ENCODE measurements at regions not wholly inside any gene's neighbourhood (a gene's known extent, or its start where the extent isn't known, plus 50 kb on each side); places are given as distances from the start of the nearest gene placed in this dataset.
A peak's percentile ranks its signal among the peaks of the same experiment; 100 is the strongest.

DNA sequence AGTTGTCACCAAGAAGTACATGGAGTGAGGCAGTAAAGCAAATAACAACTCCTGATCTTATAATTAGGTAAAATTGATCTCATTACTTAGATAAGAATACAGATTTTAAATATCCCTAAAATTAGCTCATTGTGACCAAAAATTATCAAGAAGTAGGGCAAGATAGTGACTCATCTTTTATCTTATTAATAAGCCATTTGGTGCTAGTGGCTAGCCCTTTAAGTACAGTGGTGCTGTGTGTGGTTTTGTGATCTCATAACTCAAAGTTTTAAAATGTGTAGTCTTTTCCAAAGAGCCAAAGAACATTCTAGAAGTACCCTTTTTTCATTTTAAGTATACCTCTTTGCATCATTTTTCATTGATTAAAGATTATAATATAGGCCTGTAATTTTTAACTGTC lies 569.4 kb upstream of the SETBP1 start:
- Histone ChIP-seq H3K9ac (ENCODE audit: low read depth in 2 of 2, low read length in 2 of 2) (no peak overlapping the region), H3K27ac (no peak overlapping the region), H3K4me3 (no peak overlapping the region), H3K4me1 (no peaks in the 10 kb centered on the region), H3K27me3 (no peaks in the 10 kb centered on the region), H3K9me3 (no peaks in the 10 kb centered on the region), H3K36me3 (no peaks in the 10 kb centered on the region)
- intact Hi-C loops (cut with DNase I): no loop called here
- TF ChIP-seq, protein P1, sequence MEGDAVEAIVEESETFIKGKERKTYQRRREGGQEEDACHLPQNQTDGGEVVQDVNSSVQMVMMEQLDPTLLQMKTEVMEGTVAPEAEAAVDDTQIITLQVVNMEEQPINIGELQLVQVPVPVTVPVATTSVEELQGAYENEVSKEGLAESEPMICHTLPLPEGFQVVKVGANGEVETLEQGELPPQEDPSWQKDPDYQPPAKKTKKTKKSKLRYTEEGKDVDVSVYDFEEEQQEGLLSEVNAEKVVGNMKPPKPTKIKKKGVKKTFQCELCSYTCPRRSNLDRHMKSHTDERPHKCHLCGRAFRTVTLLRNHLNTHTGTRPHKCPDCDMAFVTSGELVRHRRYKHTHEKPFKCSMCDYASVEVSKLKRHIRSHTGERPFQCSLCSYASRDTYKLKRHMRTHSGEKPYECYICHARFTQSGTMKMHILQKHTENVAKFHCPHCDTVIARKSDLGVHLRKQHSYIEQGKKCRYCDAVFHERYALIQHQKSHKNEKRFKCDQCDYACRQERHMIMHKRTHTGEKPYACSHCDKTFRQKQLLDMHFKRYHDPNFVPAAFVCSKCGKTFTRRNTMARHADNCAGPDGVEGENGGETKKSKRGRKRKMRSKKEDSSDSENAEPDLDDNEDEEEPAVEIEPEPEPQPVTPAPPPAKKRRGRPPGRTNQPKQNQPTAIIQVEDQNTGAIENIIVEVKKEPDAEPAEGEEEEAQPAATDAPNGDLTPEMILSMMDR (IDR thresholded peaks at IDR 0.05): no peak
- DNase-seq: no peak

DNA sequence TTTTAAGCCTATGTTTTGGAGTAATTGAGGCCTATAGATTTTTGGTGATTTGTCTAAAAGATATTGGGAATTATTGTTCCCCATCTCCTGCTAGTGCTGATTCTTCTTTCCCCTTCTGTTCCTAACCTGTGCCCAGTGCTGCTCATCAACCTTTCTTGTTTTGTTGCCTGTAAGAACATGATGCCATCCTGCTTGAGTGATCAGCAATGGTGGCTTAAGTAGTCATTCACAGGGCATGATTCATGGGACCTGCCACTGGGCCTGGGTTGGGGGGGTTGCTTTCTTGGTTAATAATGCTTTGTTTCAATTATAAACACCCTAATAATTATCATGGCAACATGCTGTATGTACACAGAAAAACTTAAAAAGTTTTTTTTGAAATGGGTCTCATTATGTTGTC lies 562.9 kb upstream of the SETBP1 start:
- DNase-seq: no peak
- Histone ChIP-seq H3K27me3 (no peaks in the 10 kb centered on the region), H3K36me3 (no peaks in the 10 kb centered on the region), H3K9ac (ENCODE audit: low read depth in 2 of 2, low read length in 2 of 2) (no peak overlapping the region), H3K4me3 (no peak overlapping the region), H3K9me3 (no peaks in the 10 kb centered on the region), H3K27ac (no peak overlapping the region), H3K4me1 (no peaks in the 10 kb centered on the region)
- TF ChIP-seq, protein P1 (IDR thresholded peaks at IDR 0.05): no peak
- intact Hi-C loops (cut with DNase I): no loop called here

DNA sequence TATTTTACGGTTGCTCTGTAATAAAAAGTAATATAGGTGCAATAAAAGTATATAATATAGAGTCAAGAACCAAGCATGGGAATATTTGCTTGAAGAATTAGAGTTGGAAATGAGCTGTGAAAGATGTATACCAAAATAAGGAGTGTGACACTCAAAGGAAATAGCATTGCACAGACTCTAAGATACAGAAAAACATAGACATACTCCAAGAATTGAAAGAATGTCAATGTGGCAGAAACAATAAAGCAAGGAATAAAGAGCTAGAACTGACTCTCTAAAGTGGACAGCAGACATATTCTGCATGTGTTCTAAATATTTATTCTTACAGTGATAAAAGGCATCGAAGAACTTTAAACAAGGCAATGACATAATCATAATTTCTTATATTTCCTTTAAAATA lies 561.1 kb upstream of the SETBP1 start:
- Histone ChIP-seq H3K9ac (ENCODE audit: low read depth in 2 of 2, low read length in 2 of 2) (no peak overlapping the region), H3K27me3 (no peaks in the 10 kb centered on the region), H3K9me3 (no peaks in the 10 kb centered on the region), H3K4me1 (no peaks in the 10 kb centered on the region), H3K36me3 (no peaks in the 10 kb centered on the region), H3K27ac (peak overlapping the region; percentile 24), H3K4me3 (no peak overlapping the region)
- intact Hi-C loops (cut with DNase I): no loop called here
- DNase-seq: no peak
- TF ChIP-seq, protein P1 (IDR thresholded peaks at IDR 0.05): no peak

DNA sequence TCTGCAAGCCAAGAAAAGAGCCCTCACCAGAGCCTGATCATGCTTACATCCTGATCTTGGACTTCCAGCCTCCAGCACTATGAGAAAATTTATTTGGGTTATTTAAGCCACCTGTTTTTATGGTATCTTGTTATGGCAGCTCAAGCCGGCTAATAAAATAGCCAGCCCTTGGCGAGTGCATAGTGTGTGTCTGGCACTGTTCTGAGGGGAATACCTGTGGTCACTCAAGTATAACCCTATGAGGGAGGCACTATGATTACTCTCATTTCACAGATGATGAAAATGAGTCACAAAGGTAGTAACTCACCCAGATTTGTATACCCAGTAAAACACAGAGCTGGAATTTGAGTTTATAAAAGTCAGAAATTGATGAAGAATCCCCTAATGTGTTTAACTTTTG lies 556.9 kb upstream of the SETBP1 start:
- no peaks in the 10 kb centered on the region for H3K27me3 ChIP-seq
- no peaks in the 10 kb centered on the region for H3K4me1 ChIP-seq
- no peaks in the 10 kb centered on the region for H3K36me3 ChIP-seq
- H3K4me3 ChIP-seq: no peak overlapping the region
- H3K27ac ChIP-seq: no peak overlapping the region
- DNase-seq: no peak
- no peak overlapping the region for H3K9ac ChIP-seq (ENCODE audit: low read depth in 2 of 2, low read length in 2 of 2)
- intact Hi-C loops (cut with DNase I): no loop called here
- no peaks in the 10 kb centered on the region for H3K9me3 ChIP-seq
- TF ChIP-seq, protein P1 (IDR thresholded peaks at IDR 0.05): no peak

DNA sequence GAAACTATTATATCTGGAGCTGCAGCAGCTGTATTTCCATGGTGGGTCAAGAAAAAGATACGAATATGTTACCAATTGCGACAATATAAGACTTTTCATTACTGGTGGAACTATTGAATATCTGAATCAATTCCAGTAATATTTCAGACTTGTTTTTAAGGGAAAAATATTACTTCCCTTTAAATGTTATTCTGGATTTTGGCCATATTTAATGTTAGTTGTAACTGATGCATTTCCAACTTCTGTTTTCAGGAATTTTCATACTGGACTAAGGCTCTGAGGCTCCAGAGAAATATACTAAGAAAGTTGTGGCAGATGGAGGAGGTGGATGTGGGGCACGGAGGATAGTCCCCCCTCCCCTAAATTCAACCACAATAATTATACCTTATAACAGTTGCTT lies 555.2 kb upstream of the SETBP1 start:
- Histone ChIP-seq H3K4me3 (no peak overlapping the region), H3K4me1 (no peaks in the 10 kb centered on the region), H3K27me3 (no peaks in the 10 kb centered on the region), H3K36me3 (no peaks in the 10 kb centered on the region), H3K27ac (no peak overlapping the region), H3K9me3 (no peaks in the 10 kb centered on the region), H3K9ac (ENCODE audit: low read depth in 2 of 2, low read length in 2 of 2) (no peak overlapping the region)
- no peak for DNase-seq
- intact Hi-C loops (cut with DNase I): no loop called here
- TF ChIP-seq, protein P1 (IDR thresholded peaks at IDR 0.05): no peak

DNA sequence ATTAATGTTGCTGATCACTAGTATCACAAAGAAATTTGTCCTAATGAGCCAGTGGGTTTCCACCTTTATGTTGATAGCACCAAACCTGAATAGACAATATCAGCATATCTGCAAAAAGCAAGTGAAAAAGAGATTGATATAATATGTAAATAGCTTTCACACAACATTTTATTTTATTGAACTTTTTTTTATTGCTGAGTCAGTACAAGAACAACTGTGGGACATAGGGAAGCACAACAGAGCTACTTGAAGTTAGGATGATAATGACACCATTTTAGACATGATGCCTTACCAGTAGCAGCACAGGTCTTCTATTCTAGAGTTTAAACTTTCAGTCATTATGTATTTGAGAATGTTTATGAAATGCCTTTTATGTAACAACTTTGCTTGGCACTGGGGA lies 554.1 kb upstream of the SETBP1 start:
- Histone ChIP-seq H3K9me3 (no peaks in the 10 kb centered on the region), H3K9ac (ENCODE audit: low read depth in 2 of 2, low read length in 2 of 2) (no peak overlapping the region), H3K4me1 (no peaks in the 10 kb centered on the region), H3K27ac (no peak overlapping the region), H3K27me3 (no peaks in the 10 kb centered on the region), H3K4me3 (no peak overlapping the region), H3K36me3 (no peaks in the 10 kb centered on the region)
- DNase-seq: no peak
- TF ChIP-seq, protein P1 (IDR thresholded peaks at IDR 0.05): no peak
- intact Hi-C loops (cut with DNase I): no loop called here
